HCT116 (cell line): ENCODE measurements at regions not wholly inside any gene's neighbourhood (a gene's known extent, or its start where the extent isn't known, plus 50 kb on each side); places are given as distances from the start of the nearest gene placed in this dataset.

Experiments
- ATAC-seq: fragments of 200-7000 bp; cut with Tn5 transposase; 2 replicates; pipeline ENCODE4 v1.9.1; 2020; ENCODE audit warnings: mild to moderate bottlenecking, moderate library complexity
- BruUV-seq: library from RNA; stranded (reverse); fragments of 400-500 nt; replicated peaks from 2 replicates; lab custom pipeline; 2021; lab: Mats Ljungman, UMichigan
- CTCF ChIA-PET: fragments of 300-600 bp; sonication (Branson Sonifier 250); formaldehyde crosslinking; loops from one replicate; lab custom pipeline; 2021; ENCODE audit warnings: antibody characterized with exemption; lab: Charles Lee
- POLR2A ChIA-PET: fragments of 300-600, 350-600 bp; sonication (Branson Sonifier 250); formaldehyde crosslinking; loops from one replicate; lab custom pipeline; 2021; ENCODE audit warnings: antibody characterized with exemption; lab: Charles Lee
- RAD21 ChIA-PET, 2 experiments: fragments of 300-600 bp; sonication (Branson Sonifier 250); formaldehyde crosslinking; loops; one replicate each; lab custom pipeline; 2023; ENCODE audit warnings: low total read pairs in 2 of 2; ENCODE audit not compliant: uncharacterized antibody in 2 of 2, unreplicated experiment in 2 of 2, low non-redundant PET in 1 of 2; lab: Charles Lee
- DNase-seq: peaks from one replicate; pipeline ENCODE4 v3.0.0-alpha.2; 2010; ENCODE audit warnings: low read depth, low spot score
- H2AFZ ChIP-seq: fragments of 200-600 bp; shearing (Covaris generic), sonication (generic); 2 replicates; pipeline ENCODE4 v1.6.1; 2017; ENCODE audit warnings: low read depth, mixed run types, mixed read lengths, antibody characterized with exemption, low read length; ENCODE audit not compliant: poor library complexity, severe bottlenecking
- H3K27ac ChIP-seq: 2 replicates; pipeline ENCODE4 v1.5.1; 2012; ENCODE audit warnings: low read depth, low read length
- H3K27me3 ChIP-seq: fragments of 200-600 bp; sonication (generic); 2 replicates; pipeline ENCODE4 v1.6.1; 2016; ENCODE audit warnings: mixed run types, low read length, mixed read lengths; ENCODE audit not compliant: insufficient read depth
- H3K36me3 ChIP-seq, 2 experiments: fragments of 200-500 bp in 1 of 2; fragments of 200-600 bp in 1 of 2; sonication (Bioruptor generic) in 1 of 2; sonication (generic) in 1 of 2; 2 replicates each; pipeline versions ENCODE4 v1.5.1 to v1.6.1; 2014 to 2016; ENCODE audit warnings: low read length in 2 of 2, inconsistent platforms in 1 of 2, mixed read lengths in 1 of 2, mixed run types in 1 of 2; ENCODE audit not compliant: insufficient read depth in 2 of 2, control insufficient read depth in 1 of 2
- H3K4me1 ChIP-seq, 2 experiments: fragments of 200-600 bp in 1 of 2; sonication (generic) in 1 of 2; 2 replicates each; pipeline versions ENCODE4 v1.5.1 to v1.6.1; 2012 to 2017; ENCODE audit warnings: low read length in 2 of 2, inconsistent platforms in 1 of 2, mild to moderate bottlenecking in 1 of 2, mixed read lengths in 1 of 2, mixed run types in 1 of 2, moderate library complexity in 1 of 2; ENCODE audit not compliant: insufficient read depth in 2 of 2, control insufficient read depth in 1 of 2
- H3K4me2 ChIP-seq: fragments of 200-600 bp; sonication (generic); 2 replicates; pipeline ENCODE4 v1.6.1; 2017; ENCODE audit warnings: mixed run types, low read length, mixed read lengths
- H3K4me3 ChIP-seq, 2 experiments: fragments of 200-600 bp in 1 of 2; sonication (generic) in 1 of 2; replicated peaks in 1 of 2; 2 replicates each; pipeline ENCODE4 v1.5.1; 2011 to 2016; ENCODE audit warnings: low read length in 2 of 2, control low read depth in 1 of 2, low read depth in 1 of 2, mild to moderate bottlenecking in 1 of 2, mixed read lengths in 1 of 2, mixed run types in 1 of 2
- H3K79me2 ChIP-seq: fragments of 200-600 bp; sonication (generic); 2 replicates; pipeline ENCODE4 v1.6.1; 2017; ENCODE audit warnings: mild to moderate bottlenecking, mixed run types, low read length, moderate library complexity, mixed read lengths; ENCODE audit not compliant: insufficient read depth
- H3K9ac ChIP-seq: fragments of 200-600 bp; sonication (generic); 2 replicates; pipeline ENCODE4 v1.6.1; 2016; ENCODE audit warnings: low read length, mixed read lengths
- H3K9me2 ChIP-seq: fragments of 200-600 bp; sonication (generic), shearing (Covaris generic); 2 replicates; pipeline ENCODE4 v1.6.1; 2017; ENCODE audit warnings: mixed run types, mild to moderate bottlenecking, moderate library complexity; ENCODE audit not compliant: insufficient read depth
- H3K9me3 ChIP-seq, 2 experiments: fragments of 200-500 bp in 1 of 2; fragments of 200-600 bp in 1 of 2; sonication (Bioruptor generic) in 1 of 2; sonication (generic) in 1 of 2; 2 replicates each; pipeline ENCODE4 v1.6.1; 2014 to 2017; ENCODE audit warnings: low read length in 2 of 2, mixed read lengths in 2 of 2, inconsistent platforms in 1 of 2, low read depth in 1 of 2, mild to moderate bottlenecking in 1 of 2, mixed run types in 1 of 2, moderate library complexity in 1 of 2; ENCODE audit not compliant: control insufficient read depth in 1 of 2, insufficient read depth in 1 of 2
- H4K20me1 ChIP-seq: fragments of 200-600 bp; sonication (generic), shearing (Covaris generic); 2 replicates; pipeline ENCODE4 v1.6.1; 2017; ENCODE audit warnings: mixed run types, mild to moderate bottlenecking, moderate library complexity; ENCODE audit not compliant: insufficient read depth
- CBX3 ChIP-seq: IDR thresholded peaks from 2 replicates; pipeline ENCODE4 v1.6.1; 2012; ENCODE audit warnings: low read depth
- EGR1 ChIP-seq: IDR thresholded peaks from 2 replicates; pipeline ENCODE4 v1.6.1; 2012; ENCODE audit warnings: low read depth
- ELF1 ChIP-seq: IDR thresholded peaks from 2 replicates; pipeline ENCODE4 v1.6.1; 2012; ENCODE audit warnings: low read depth, borderline replicate concordance
- EZH2 ChIP-seq: fragments of 200-600 bp; sonication (generic); IDR thresholded peaks from 2 replicates; pipeline ENCODE4 v1.6.1; 2017; ENCODE audit warnings: antibody characterized with exemption, mixed run types
- EZH2phosphoT487 ChIP-seq: fragments of 200-600 bp; IDR thresholded peaks from 2 replicates; pipeline ENCODE4 v1.6.1; 2018; ENCODE audit warnings: antibody characterized with exemption, borderline replicate concordance
- FOSL1 ChIP-seq: IDR thresholded peaks from 2 replicates; pipeline ENCODE4 v1.6.1; 2012; ENCODE audit warnings: low read depth
- MAX ChIP-seq: IDR thresholded peaks from 2 replicates; pipeline ENCODE4 v1.6.1; 2012
- POLR2AphosphoS5 ChIP-seq: IDR thresholded peaks from 2 replicates; pipeline ENCODE4 v1.6.1; 2011; ENCODE audit warnings: mild to moderate bottlenecking, low read depth, low read length, moderate library complexity
- RAD21 ChIP-seq: IDR thresholded peaks from 2 replicates; pipeline ENCODE4 v1.6.1; 2012; ENCODE audit warnings: low read depth, mild to moderate bottlenecking
- SIN3A ChIP-seq: IDR thresholded peaks from 2 replicates; pipeline ENCODE4 v1.6.1; 2012; ENCODE audit warnings: low read depth
- TCF7L2 ChIP-seq: IDR thresholded peaks from 2 replicates; pipeline ENCODE4 v1.7.0; 2011; ENCODE audit warnings: borderline replicate concordance, inconsistent platforms; ENCODE audit not compliant: insufficient read depth, insufficient read length; ENCODE audit errors: extremely low read depth
- ZNF274 ChIP-seq: fragments of 200-500 bp; sonication (Bioruptor generic); IDR thresholded peaks from 2 replicates; pipeline ENCODE4 v1.6.1; 2014; ENCODE audit warnings: mild to moderate bottlenecking, low read depth, low read length, inconsistent platforms
- intact Hi-C: fragments of 100-400 bp; cut with micrococcal nuclease; formaldehyde crosslinking; loops from 2 replicates; pipeline ENCODE4 v1.10.0; 2022
- TF ChIP-seq, protein P1 (sequence below), 3 experiments: fragments of 200-600 bp in 1 of 3; sonication (generic) in 1 of 3; IDR thresholded peaks in 2 of 3; conservative IDR thresholded peaks in 1 of 3; 2 replicates each; pipeline ENCODE4 v1.5.1; 2012 to 2017; ENCODE audit warnings: low read depth in 2 of 3, low read length in 2 of 3, antibody characterized with exemption in 1 of 3, borderline replicate concordance in 1 of 3, control low read depth in 1 of 3, mild to moderate bottlenecking in 1 of 3, mixed read lengths in 1 of 3, mixed run types in 1 of 3, moderate library complexity in 1 of 3; ENCODE audit not compliant: insufficient read depth in 1 of 3

DNA sequence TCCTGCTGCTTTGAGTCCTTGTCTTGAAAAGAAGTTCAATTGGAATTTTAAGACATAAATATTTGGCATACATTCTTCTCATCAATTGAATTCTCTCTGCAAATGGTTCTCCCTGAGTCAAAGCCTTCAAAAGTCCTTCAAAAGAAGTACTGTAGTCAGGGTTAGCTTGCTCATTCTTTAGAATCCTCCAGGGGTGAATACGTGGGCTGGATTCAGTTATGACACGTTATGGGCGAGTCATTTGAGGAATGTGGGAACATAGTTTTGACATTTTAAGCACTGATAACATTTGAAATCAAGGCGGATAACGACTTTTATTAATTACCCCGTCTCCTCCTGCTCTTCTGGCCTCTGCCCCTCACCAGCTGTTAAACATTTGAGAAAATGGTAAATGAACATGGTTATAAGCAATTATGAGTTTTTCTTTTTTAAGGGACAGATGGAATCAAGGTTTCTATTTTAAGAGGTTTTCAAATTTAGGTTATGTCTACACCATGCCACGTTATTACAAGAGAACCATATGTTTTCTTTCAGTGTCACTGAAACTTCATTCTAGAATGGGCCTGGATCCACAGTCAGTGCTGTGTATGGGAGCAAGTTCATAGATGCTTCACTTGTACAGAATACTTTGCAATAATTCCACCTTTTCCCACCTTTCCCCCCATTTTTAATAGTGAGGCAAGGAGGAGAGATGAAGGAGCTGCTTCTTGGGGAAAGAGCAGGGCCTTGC, 273.1 kb downstream of the TSN start:
- Histone ChIP-seq H3K4me3 (no peak overlapping the region), H3K4me1 (no peaks in the 10 kb centered on the region), H3K9me2 (no peaks in the 10 kb centered on the region), H4K20me1 (no peaks in the 10 kb centered on the region), H3K9me3 (no peaks in the 10 kb centered on the region), H3K79me2 (no peaks in the 10 kb centered on the region), H3K27me3 (no peaks in the 10 kb centered on the region), H3K4me2 (no peak overlapping the region), H3K36me3 (no peaks in the 10 kb centered on the region), H3K27ac (no peak overlapping the region), H3K9ac (no peak overlapping the region), H2AFZ (no peak overlapping the region)
- RAD21 ChIA-PET: no interaction called here
- CTCF ChIA-PET: no interaction called here
- no peak for DNase-seq
- POLR2A ChIA-PET: no interaction called here
- no peak; the same call in 1 of the 2 replicates for ATAC-seq
- intact Hi-C loops: no loop called here
- BruUV-seq: no TSS peak
- TF ChIP-seq EGR1: no peak
- TF ChIP-seq ZNF274: no peak
- TF ChIP-seq CBX3: no peak
- TF ChIP-seq, protein P1, sequence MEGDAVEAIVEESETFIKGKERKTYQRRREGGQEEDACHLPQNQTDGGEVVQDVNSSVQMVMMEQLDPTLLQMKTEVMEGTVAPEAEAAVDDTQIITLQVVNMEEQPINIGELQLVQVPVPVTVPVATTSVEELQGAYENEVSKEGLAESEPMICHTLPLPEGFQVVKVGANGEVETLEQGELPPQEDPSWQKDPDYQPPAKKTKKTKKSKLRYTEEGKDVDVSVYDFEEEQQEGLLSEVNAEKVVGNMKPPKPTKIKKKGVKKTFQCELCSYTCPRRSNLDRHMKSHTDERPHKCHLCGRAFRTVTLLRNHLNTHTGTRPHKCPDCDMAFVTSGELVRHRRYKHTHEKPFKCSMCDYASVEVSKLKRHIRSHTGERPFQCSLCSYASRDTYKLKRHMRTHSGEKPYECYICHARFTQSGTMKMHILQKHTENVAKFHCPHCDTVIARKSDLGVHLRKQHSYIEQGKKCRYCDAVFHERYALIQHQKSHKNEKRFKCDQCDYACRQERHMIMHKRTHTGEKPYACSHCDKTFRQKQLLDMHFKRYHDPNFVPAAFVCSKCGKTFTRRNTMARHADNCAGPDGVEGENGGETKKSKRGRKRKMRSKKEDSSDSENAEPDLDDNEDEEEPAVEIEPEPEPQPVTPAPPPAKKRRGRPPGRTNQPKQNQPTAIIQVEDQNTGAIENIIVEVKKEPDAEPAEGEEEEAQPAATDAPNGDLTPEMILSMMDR (IDR thresholded peaks at IDR 0.05 in 2 of 3, conservative IDR thresholded peaks at IDR 0.05 in 1 of 3; ENCODE audit: borderline replicate concordance in 1 of 3, insufficient read depth in 1 of 3, low read depth in 2 of 3, low read length in 2 of 3): no peak
- no peak for TF ChIP-seq EZH2
- no peak for TF ChIP-seq POLR2AphosphoS5
- no peak for TF ChIP-seq MAX
- TF ChIP-seq RAD21: no peak
- no peak for TF ChIP-seq ELF1
- TF ChIP-seq SIN3A: no peak
- no peak for TF ChIP-seq TCF7L2
- TF ChIP-seq FOSL1: no peak
- TF ChIP-seq EZH2phosphoT487: no peak
